Ureter (tissue), 1 donor: ENCODE measurements at regions not wholly inside any gene's neighbourhood (a gene's known extent, or its start where the extent isn't known, plus 50 kb on each side); places are given as distances from the start of the nearest gene placed in this dataset.

Experiments used
- DNase-seq: peaks from one replicate; pipeline ENCODE4 v3.0.0-alpha.2; 2020; ENCODE audit warnings: low spot score
- donor health status: DM: yes; HTN: yes; CAD: no.

GRCh38 chr16:9412031-9412914 lies 320.8 kb downstream of the HAPSTR1 start:
- DNase-seq, result no peak

GRCh38 chr16:9412915-9413264 lies 321.4 kb downstream of the HAPSTR1 start:
- no peak for DNase-seq

GRCh38 chr16:9415545-9415944 lies 324.1 kb downstream of the HAPSTR1 start:
- DNase-seq, result no peak

GRCh38 chr16:9417898-9418297 lies 326.5 kb downstream of the HAPSTR1 start:
- DNase-seq, result no peak

GRCh38 chr16:9419161-9419560 lies 327.7 kb downstream of the HAPSTR1 start:
- DNase-seq, result no peak

GRCh38 chr16:9422762-9423513 lies 331.5 kb downstream of the HAPSTR1 start:
- no peak for DNase-seq

GRCh38 chr16:9425236-9425635 lies 333.8 kb downstream of the HAPSTR1 start:
- no peak for DNase-seq

GRCh38 chr16:9428355-9429005 lies 337.0 kb downstream of the HAPSTR1 start:
- no peak for DNase-seq

GRCh38 chr16:9429646-9430330 lies 338.3 kb downstream of the HAPSTR1 start:
- DNase-seq, result no peak

- no peak for DNase-seq
Measured at GRCh38 chr16:9434659-9435058, 343.2 kb downstream of the HAPSTR1 start.

GRCh38 chr16:9436175-9436574 lies 344.7 kb downstream of the HAPSTR1 start:
- DNase-seq, result no peak

- no peak for DNase-seq
Measured at GRCh38 chr16:9437115-9437514, 345.7 kb downstream of the HAPSTR1 start.

- no peak for DNase-seq
Measured at GRCh38 chr16:9438991-9439390, 347.5 kb downstream of the HAPSTR1 start.

GRCh38 chr16:9441012-9441411 lies 349.6 kb downstream of the HAPSTR1 start:
- no peak for DNase-seq

- no peak for DNase-seq
Measured at GRCh38 chr16:9443864-9444263, 352.4 kb downstream of the HAPSTR1 start.

GRCh38 chr16:9446471-9447194 lies 355.2 kb downstream of the HAPSTR1 start:
- no peak for DNase-seq

GRCh38 chr16:9447195-9447551 lies 355.7 kb downstream of the HAPSTR1 start:
- DNase-seq, result no peak

- no peak for DNase-seq
Measured at GRCh38 chr16:9447699-9448098, 356.3 kb downstream of the HAPSTR1 start.

- DNase-seq, result no peak
Measured at GRCh38 chr16:9449597-9449996, 358.2 kb downstream of the HAPSTR1 start.

GRCh38 chr16:9457215-9457614 lies 365.8 kb downstream of the HAPSTR1 start:
- DNase-seq, result no peak

GRCh38 chr16:9458816-9459215 lies 367.4 kb downstream of the HAPSTR1 start:
- no peak for DNase-seq
